Tibial nerve (tissue), 4 donors: ENCODE measurements at regions not wholly inside any gene's neighbourhood (a gene's known extent, or its start where the extent isn't known, plus 50 kb on each side); places are given as distances from the start of the nearest gene placed in this dataset.

Experiments used
- DNase-seq, 2 donors: peaks; one replicate each; pipeline ENCODE4 v3.0.0-alpha.2; 2019; ENCODE audit warnings: low spot score in 2 of 2
- H3K27ac ChIP-seq, 4 donors: fragments of 200-600 bp; sonication (generic) in 3 of 4; one replicate each; pipeline ENCODE4 v1.5.1; 2017 to 2019; ENCODE audit warnings: mild to moderate bottlenecking in 1 of 4
- H3K27me3 ChIP-seq, 2 donors: fragments of 200-600 bp; sonication (generic) in 1 of 2; one replicate each; pipeline versions ENCODE4 v1.5.1 to v1.6.0; 2017 to 2019
- H3K36me3 ChIP-seq, 3 donors: fragments of 200-600 bp; sonication (generic); one replicate each; pipeline ENCODE4 v1.5.1; 2018 to 2019
- H3K4me1 ChIP-seq, 4 donors: fragments of 200-600 bp; sonication (generic) in 3 of 4; one replicate each; pipeline ENCODE4 v1.5.1; 2017 to 2019
- H3K4me3 ChIP-seq, 4 donors: fragments of 200-600 bp; sonication (generic) in 3 of 4; one replicate each; pipeline ENCODE4 v1.5.1; 2017 to 2019; ENCODE audit warnings: mild to moderate bottlenecking in 1 of 4, moderate library complexity in 1 of 4
- H3K9me3 ChIP-seq, 4 donors: fragments of 200-600 bp; sonication (generic) in 3 of 4; one replicate each; pipeline ENCODE4 v1.5.1; 2017 to 2019
- EP300 ChIP-seq, 2 donors: sonication (generic); formaldehyde crosslinking; IDR thresholded peaks; one replicate each; pipeline ENCODE4 v1.6.1; 2017; ENCODE audit warnings: antibody characterized with exemption in 2 of 2, mild to moderate bottlenecking in 1 of 2
- POLR2A ChIP-seq, 2 donors: fragments of 450-650 bp; IDR thresholded peaks; one replicate each; pipeline ENCODE4 v1.6.1; 2017; ENCODE audit warnings: antibody characterized with exemption in 2 of 2, mild to moderate bottlenecking in 2 of 2, moderate library complexity in 2 of 2
- WGBS, 2 donors: methylation state at CpG; one replicate each; pipeline ENCODE4 v1.1.5; 2018; 5-methylcytosine and 5-hydroxymethylcytosine counted together
- TF ChIP-seq, protein P1 (sequence below), 5 experiments: fragments of 200-600 bp in 3 of 5; fragments of 450-650 bp in 2 of 5; sonication (generic) in 3 of 5; IDR thresholded peaks; one replicate each; pipeline ENCODE4 v1.5.1; 2016 to 2019; ENCODE audit warnings: antibody characterized with exemption in 5 of 5, mild to moderate bottlenecking in 3 of 5, moderate library complexity in 2 of 5

DNA sequence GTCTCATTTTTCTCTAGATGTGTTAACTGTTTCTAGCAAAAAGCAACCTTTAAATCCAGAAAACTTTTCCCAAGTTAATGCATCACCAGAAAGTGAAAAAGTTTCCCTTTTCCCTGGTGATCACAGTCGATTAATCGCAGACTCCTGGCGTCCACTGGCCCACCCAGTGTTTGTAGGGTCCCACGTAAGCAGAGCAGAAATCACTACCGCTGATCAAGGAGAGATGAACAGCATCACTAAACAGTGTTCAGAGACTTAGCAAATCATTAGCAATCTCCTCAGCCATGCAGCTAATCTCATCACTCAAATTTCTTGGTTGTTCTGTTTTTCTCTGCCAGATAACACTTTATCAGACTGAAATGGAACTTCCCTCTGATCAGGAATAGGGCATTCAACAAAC lies 184.2 kb downstream of the EFNB2 start:
- Histone ChIP-seq H3K4me3 (no peak overlapping the region), H3K27ac (no peak overlapping the region), H3K27me3 (peaks cover 0 to 15% of the 10 kb centered on the region in 2 donors), H3K9me3 (no peaks in the 10 kb centered on the region), H3K4me1 (peaks cover 0 to 11% (median 4%) of the 10 kb centered on the region in 4 donors), H3K36me3 (no peaks in the 10 kb centered on the region)
- no peak for DNase-seq
- TF ChIP-seq POLR2A (IDR thresholded peaks at IDR 0.05) (no peak), EP300 (IDR thresholded peaks at IDR 0.05) (no peak)
- TF ChIP-seq, protein P1, sequence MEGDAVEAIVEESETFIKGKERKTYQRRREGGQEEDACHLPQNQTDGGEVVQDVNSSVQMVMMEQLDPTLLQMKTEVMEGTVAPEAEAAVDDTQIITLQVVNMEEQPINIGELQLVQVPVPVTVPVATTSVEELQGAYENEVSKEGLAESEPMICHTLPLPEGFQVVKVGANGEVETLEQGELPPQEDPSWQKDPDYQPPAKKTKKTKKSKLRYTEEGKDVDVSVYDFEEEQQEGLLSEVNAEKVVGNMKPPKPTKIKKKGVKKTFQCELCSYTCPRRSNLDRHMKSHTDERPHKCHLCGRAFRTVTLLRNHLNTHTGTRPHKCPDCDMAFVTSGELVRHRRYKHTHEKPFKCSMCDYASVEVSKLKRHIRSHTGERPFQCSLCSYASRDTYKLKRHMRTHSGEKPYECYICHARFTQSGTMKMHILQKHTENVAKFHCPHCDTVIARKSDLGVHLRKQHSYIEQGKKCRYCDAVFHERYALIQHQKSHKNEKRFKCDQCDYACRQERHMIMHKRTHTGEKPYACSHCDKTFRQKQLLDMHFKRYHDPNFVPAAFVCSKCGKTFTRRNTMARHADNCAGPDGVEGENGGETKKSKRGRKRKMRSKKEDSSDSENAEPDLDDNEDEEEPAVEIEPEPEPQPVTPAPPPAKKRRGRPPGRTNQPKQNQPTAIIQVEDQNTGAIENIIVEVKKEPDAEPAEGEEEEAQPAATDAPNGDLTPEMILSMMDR (IDR thresholded peaks at IDR 0.05), result no peak
- 86 to 87% methylated on average over 5 of the region's 5 CpGs for WGBS, 2 donors

DNA sequence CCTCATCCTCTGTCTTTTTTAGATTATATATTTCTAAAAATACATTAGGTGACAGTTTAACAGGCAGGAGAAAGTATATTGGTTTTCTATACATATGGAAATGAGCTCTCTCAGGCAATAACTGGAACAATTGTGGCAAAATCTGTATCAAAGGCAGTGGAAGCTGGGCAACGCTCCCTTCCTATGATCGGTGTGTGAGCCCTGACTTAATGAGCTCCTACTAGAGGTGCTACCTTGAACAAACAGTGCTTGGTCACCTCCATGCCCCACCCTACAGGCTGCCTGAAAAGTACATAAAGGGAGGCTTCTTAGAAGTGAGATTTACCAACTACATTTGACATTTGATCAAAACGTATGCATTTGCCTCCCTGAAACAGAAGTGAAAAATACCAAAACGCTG lies 185.3 kb downstream of the EFNB2 start:
- DNase-seq, result no peak
- 83% methylated on average over 4 of the region's 4 CpGs for WGBS, 2 donors
- H3K27me3 ChIP-seq, result peaks cover 0 to 15% of the 10 kb centered on the region in 2 donors

DNA sequence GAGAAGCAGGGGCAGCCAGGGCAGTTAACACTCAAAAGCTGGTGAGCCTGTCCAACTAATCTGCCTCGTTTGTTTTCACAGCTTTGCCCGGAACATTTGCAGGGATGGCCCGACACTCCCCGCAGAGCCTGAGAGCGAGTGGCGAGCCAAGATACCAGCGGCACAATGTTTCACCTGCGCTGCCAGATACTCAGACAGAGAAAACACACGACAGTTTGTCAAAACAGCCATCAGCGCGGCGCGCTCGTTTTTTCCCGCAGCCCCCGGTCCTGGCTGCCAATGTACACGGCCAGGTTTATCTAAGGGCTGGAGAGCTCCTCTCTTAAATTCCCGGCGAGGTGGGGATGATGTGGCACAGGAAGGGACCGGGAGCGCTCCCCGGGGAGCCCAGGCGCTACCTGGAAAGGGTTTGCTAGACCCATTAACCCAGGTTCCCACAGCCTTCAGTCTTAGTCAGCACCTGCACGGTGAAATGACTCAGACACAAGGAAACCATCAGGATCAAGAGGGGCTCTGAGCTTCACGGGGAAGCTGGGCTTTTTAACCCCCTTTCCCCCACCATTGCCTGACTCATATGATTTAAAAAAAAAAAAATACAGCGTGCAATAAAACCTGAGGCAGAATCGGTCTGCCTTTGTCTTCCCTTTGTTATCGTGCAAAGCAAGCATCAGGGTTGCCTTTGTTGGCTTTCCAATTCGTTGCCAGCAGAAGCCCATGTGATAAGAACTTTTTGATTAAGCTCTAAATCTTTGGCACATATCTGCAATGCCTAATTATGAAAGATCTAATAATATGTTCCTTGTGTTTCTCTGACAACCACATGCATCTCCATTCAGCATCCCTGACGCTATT lies 186.2 kb downstream of the EFNB2 start:
- DNase-seq, result no peak
- Histone ChIP-seq H3K36me3 (no peaks in the 10 kb centered on the region), H3K27me3 (peaks cover 0 to 15% of the 10 kb centered on the region in 2 donors), H3K4me1 (peaks cover 0 to 11% (median 4%) of the 10 kb centered on the region in 4 donors), H3K9me3 (no peaks in the 10 kb centered on the region), H3K4me3 (peak overlapping the region; percentile 0 to 42 (median 28)), H3K27ac (no peak overlapping the region)
- WGBS, 2 donors, result 8 to 12% methylated on average over 15 to 29 of the region's 30 CpGs
- TF ChIP-seq, protein P1 (IDR thresholded peaks at IDR 0.05), result no peak
- TF ChIP-seq EP300 (IDR thresholded peaks at IDR 0.05), result no peak
- no peak for TF ChIP-seq POLR2A (IDR thresholded peaks at IDR 0.05)

More for the DNA sequence above, 185.3 kb downstream of the EFNB2 start:
- TF ChIP-seq, protein P1 (IDR thresholded peaks at IDR 0.05), result no peak
- TF ChIP-seq POLR2A (IDR thresholded peaks at IDR 0.05) (no peak), EP300 (IDR thresholded peaks at IDR 0.05) (no peak)
- Histone ChIP-seq H3K27ac (no peak overlapping the region), H3K4me3 (no peak overlapping the region), H3K36me3 (no peaks in the 10 kb centered on the region), H3K4me1 (peaks cover 0 to 11% (median 4%) of the 10 kb centered on the region in 4 donors), H3K9me3 (no peaks in the 10 kb centered on the region)

DNA sequence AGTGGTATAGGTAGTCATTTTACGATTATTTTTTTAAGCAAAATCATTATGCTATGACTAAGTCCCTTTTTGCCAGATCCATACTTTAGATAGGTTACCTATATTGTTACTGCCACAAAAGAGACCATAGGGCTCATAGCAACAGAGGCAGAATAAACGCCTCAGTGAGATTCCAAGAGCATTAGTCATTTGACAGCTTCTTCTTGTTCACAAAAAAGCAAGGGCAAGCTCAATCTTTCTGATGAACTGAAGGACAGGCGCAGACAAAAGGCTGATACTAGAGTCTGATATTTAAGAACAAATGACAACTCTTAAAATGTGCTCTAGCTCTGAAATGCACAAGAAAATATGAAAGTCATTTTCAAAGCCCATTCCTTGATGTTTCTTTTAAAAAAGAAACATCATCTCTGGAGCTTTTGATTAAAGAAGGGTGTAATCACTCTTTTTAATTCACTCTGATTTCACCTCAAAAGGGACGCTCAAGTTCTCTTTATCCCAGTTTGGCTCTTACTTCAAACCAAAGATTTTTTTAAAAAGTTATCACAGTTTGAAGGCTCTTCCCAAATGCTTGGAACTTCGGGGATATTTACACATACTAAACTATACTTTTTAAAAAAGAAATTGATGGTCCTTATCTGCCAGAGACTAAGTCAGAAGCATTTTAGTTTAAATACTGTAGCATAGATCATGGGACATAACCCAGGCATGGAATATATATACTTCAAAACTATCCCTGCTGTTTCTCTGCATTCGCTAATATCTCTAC lies 187.2 kb downstream of the EFNB2 start:
- Histone ChIP-seq H3K36me3 (no peaks in the 10 kb centered on the region), H3K4me3 (no peak overlapping the region), H3K27me3 (peaks cover 0 to 15% of the 10 kb centered on the region in 2 donors), H3K4me1 (peaks cover 0 to 11% (median 4%) of the 10 kb centered on the region in 4 donors), H3K27ac (no peak overlapping the region), H3K9me3 (no peaks in the 10 kb centered on the region)
- TF ChIP-seq EP300 (IDR thresholded peaks at IDR 0.05) (no peak), POLR2A (IDR thresholded peaks at IDR 0.05) (no peak)
- TF ChIP-seq, protein P1 (IDR thresholded peaks at IDR 0.05), result no peak
- 79 to 82% methylated on average over 6 of the region's 6 CpGs for WGBS, 2 donors
- no peak for DNase-seq

DNA sequence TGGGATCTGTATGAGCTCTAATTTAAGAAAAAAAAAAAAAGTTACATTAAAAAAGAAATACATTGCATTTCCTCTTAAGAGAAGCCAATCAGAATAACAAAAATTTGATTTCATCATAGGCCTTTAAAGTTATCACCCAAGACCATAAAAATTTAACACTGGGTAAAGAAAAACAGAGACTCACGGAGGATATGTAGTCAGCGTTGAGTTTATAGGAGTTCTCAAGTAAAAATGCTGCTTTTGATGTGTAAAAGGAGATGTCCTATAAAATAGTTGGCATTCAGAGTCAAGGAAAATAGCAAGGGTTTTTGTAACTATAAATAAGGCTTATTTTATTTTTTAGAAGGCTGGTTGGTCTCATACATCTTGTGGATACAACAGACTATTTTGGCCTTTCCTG lies 191.1 kb downstream of the EFNB2 start:
- no peak overlapping the region for H3K27ac ChIP-seq
- 88 to 93% methylated on average over 2 of the region's 2 CpGs for WGBS, 2 donors
- no peak overlapping the region for H3K4me3 ChIP-seq

More for the DNA sequence above, 191.1 kb downstream of the EFNB2 start:
- Histone ChIP-seq H3K27me3 (peaks cover 0 to 12% of the 10 kb centered on the region in 2 donors), H3K36me3 (no peaks in the 10 kb centered on the region), H3K9me3 (peaks cover 0 to 16% (median 3%) of the 10 kb centered on the region in 4 donors), H3K4me1 (peaks cover 0 to 7% (median 4%) of the 10 kb centered on the region in 4 donors)
- no peak for TF ChIP-seq POLR2A (IDR thresholded peaks at IDR 0.05)
- TF ChIP-seq, protein P1 (IDR thresholded peaks at IDR 0.05), result no peak
- no peak for TF ChIP-seq EP300 (IDR thresholded peaks at IDR 0.05)
- no peak for DNase-seq
